ENCODE measurements at regions not wholly inside any gene's neighbourhood (a gene's known extent, or its start where the extent isn't known, plus 50 kb on each side); places are given as distances from the start of the nearest gene placed in this dataset.

GRCh38 chr15:85277847-85278370 is 102.5 kb upstream of the AKAP13 start:
- H3K27me3 Mint-ChIP-seq (ENCODE audit: insufficient read depth) = no peaks in the 10 kb centered on the region
- H3K9me3 Mint-ChIP-seq = no peaks in the 10 kb centered on the region
- H3K27ac Mint-ChIP-seq = no peak overlapping the region
- Histone ChIP-seq H3K9me3 (ENCODE audit: control insufficient read depth, low read length) (no peaks in the 10 kb centered on the region), H3K4me3 (ENCODE audit: low read length) (no peak overlapping the region), H3K36me3 (ENCODE audit: control insufficient read depth, insufficient read depth, low read length) (no peaks in the 10 kb centered on the region), H3K27me3 (ENCODE audit: control insufficient read depth, insufficient read depth, low read length, poor library complexity, severe bottlenecking) (no peaks in the 10 kb centered on the region), H3K9ac (ENCODE audit: extremely low read depth, low read length, poor library complexity, severe bottlenecking) (no peak overlapping the region), H3K4me1 (ENCODE audit: control insufficient read depth, insufficient read depth, low read length) (no peaks in the 10 kb centered on the region), H3K27ac (ENCODE audit: low read depth, low read length) (no peak overlapping the region)
- no peak overlapping the region for H3K4me3 Mint-ChIP-seq
- WGBS, 2 experiments (ENCODE audit: insufficient coverage in 1 of 2, insufficient read length in 1 of 2) = 56 to 95% methylated on average over 1 to 3 of the region's 3 CpGs
- TF ChIP-seq CTCF (conservative IDR thresholded peaks at IDR 0.05) = no peak
- DNase-seq = no peak
- H3K4me1 Mint-ChIP-seq = no peaks in the 10 kb centered on the region
- no peaks in the 10 kb centered on the region for H3K36me3 Mint-ChIP-seq (ENCODE audit: low read depth)

- Histone ChIP-seq H3K9me3 (ENCODE audit: control insufficient read depth, low read length) (no peaks in the 10 kb centered on the region), H3K4me3 (ENCODE audit: low read length) (no peak overlapping the region), H3K36me3 (ENCODE audit: control insufficient read depth, insufficient read depth, low read length) (no peaks in the 10 kb centered on the region), H3K9ac (ENCODE audit: extremely low read depth, low read length, poor library complexity, severe bottlenecking) (no peak overlapping the region), H3K27ac (ENCODE audit: low read depth, low read length) (no peak overlapping the region), H3K27me3 (ENCODE audit: control insufficient read depth, insufficient read depth, low read length, poor library complexity, severe bottlenecking) (no peaks in the 10 kb centered on the region), H3K4me1 (ENCODE audit: control insufficient read depth, insufficient read depth, low read length) (no peaks in the 10 kb centered on the region)
- Mint-ChIP-seq H3K4me3 (no peak overlapping the region), H3K4me1 (no peaks in the 10 kb centered on the region), H3K27ac (no peak overlapping the region), H3K36me3 (ENCODE audit: low read depth) (no peaks in the 10 kb centered on the region), H3K27me3 (ENCODE audit: insufficient read depth) (no peaks in the 10 kb centered on the region), H3K9me3 (no peaks in the 10 kb centered on the region)
- TF ChIP-seq CTCF (conservative IDR thresholded peaks at IDR 0.05) = no peak
- WGBS, 2 experiments (ENCODE audit: insufficient coverage in 1 of 2, insufficient read length in 1 of 2) = 94 to 99% methylated on average over 5 to 6 of the region's 6 CpGs
- DNase-seq = no peak
Observed at GRCh38 chr15:85280203-85280602, 100.2 kb upstream of the AKAP13 start.

GRCh38 chr15:85281293-85281882 is 99.0 kb upstream of the AKAP13 start:
- no peak for DNase-seq
- Mint-ChIP-seq H3K27ac (no peak overlapping the region), H3K36me3 (ENCODE audit: low read depth) (no peaks in the 10 kb centered on the region), H3K4me3 (no peak overlapping the region), H3K9me3 (no peaks in the 10 kb centered on the region), H3K4me1 (no peaks in the 10 kb centered on the region), H3K27me3 (ENCODE audit: insufficient read depth) (no peaks in the 10 kb centered on the region)
- H3K4me1 ChIP-seq (ENCODE audit: control insufficient read depth, insufficient read depth, low read length) = no peaks in the 10 kb centered on the region
- H3K36me3 ChIP-seq (ENCODE audit: control insufficient read depth, insufficient read depth, low read length) = no peaks in the 10 kb centered on the region
- no peak overlapping the region for H3K27ac ChIP-seq (ENCODE audit: low read depth, low read length)
- H3K9me3 ChIP-seq (ENCODE audit: control insufficient read depth, low read length) = no peaks in the 10 kb centered on the region
- no peak for TF ChIP-seq CTCF (conservative IDR thresholded peaks at IDR 0.05)
- no peak overlapping the region for H3K4me3 ChIP-seq (ENCODE audit: low read length)
- H3K27me3 ChIP-seq (ENCODE audit: control insufficient read depth, insufficient read depth, low read length, poor library complexity, severe bottlenecking) = no peaks in the 10 kb centered on the region
- WGBS, 2 experiments (ENCODE audit: insufficient coverage in 1 of 2, insufficient read length in 1 of 2) = 89 to 92% methylated on average over 2 to 7 of the region's 7 CpGs
- H3K9ac ChIP-seq (ENCODE audit: extremely low read depth, low read length, poor library complexity, severe bottlenecking) = no peak overlapping the region

Data from endodermal cell (in vitro differentiated cells).